K562 (cell line): ENCODE measurements at regions not wholly inside any gene's neighbourhood (a gene's known extent, or its start where the extent isn't known, plus 50 kb on each side); places are given as distances from the start of the nearest gene placed in this dataset.

Experiments
- ATAC-seq: fragments of 200-7000 bp; cut with Tn5 transposase; 3 replicates; pipeline ENCODE4 v1.9.1; 2020; ENCODE audit warnings: moderate library complexity
- BruUV-seq: library from RNA; stranded (reverse); fragments of 400-500 nt; replicated peaks from 2 replicates; lab custom pipeline; 2021; lab: Mats Ljungman, UMichigan
- CTCF ChIA-PET: fragments of 300-600 bp; formaldehyde crosslinking; extraction: SDS; loops from one replicate; lab custom pipeline; 2021; ENCODE audit warnings: low intra/inter-chr PET ratio; lab: Yijun Ruan, JAX
- POLR2A ChIA-PET: fragments of 300-600, 350-650 bp; sonication (Branson Sonifier 250); formaldehyde crosslinking; extraction: SDS; loops from one replicate; lab custom pipeline; 2021; ENCODE audit warnings: antibody characterized with exemption, inconsistent platforms; lab: Yijun Ruan, JAX
- DNase-seq, 4 experiments: peaks; one replicate each; pipeline versions ENCODE4 v3.0.0 to v3.0.0-alpha.2; 2011 to 2018; ENCODE audit warnings: low spot score in 3 of 4, mixed read lengths in 3 of 4; ENCODE audit errors: extremely low read depth in 1 of 4
- FAIRE-seq: peaks from 2 replicates; lab custom pipeline; 2011; peaks lifted over from hg19 to GRCh38; lab: Jason Lieb, UNC
- H2AFZ ChIP-seq: 2 replicates; pipeline ENCODE4 v1.6.0; 2011; ENCODE audit warnings: low read depth, low read length, control low read depth, inconsistent platforms
- H3K27ac ChIP-seq: fragments of 200-600 bp; 3 replicates; pipeline ENCODE4 v1.8.0; 2011; ENCODE audit warnings: low read depth, mild to moderate bottlenecking, control low read depth, inconsistent platforms, low read length, moderate library complexity, mixed read lengths; ENCODE audit errors: extremely low read depth
- H3K27me3 ChIP-seq, 2 experiments: fragments of 300-600 bp in 1 of 2; 2 replicates in 1 of 2; 3 replicates in 1 of 2; pipeline versions ENCODE4 v1.6.0 to v1.8.0; 2011; ENCODE audit warnings: inconsistent platforms in 2 of 2, low read length in 2 of 2, mild to moderate bottlenecking in 1 of 2, mixed read lengths in 1 of 2, moderate library complexity in 1 of 2; ENCODE audit not compliant: control insufficient read depth in 2 of 2, insufficient read depth in 2 of 2
- H3K36me3 ChIP-seq: fragments of 300-600 bp; 3 replicates; pipeline ENCODE4 v1.8.0; 2011; ENCODE audit warnings: mild to moderate bottlenecking, low read length, inconsistent platforms; ENCODE audit not compliant: control insufficient read depth, insufficient read depth
- H3K4me1 ChIP-seq, 2 experiments: fragments of 200-600 bp in 1 of 2; replicated peaks in 1 of 2; 2 replicates in 1 of 2; 3 replicates in 1 of 2; pipeline versions ENCODE4 v1.5.1 to v1.8.0; 2011; ENCODE audit warnings: inconsistent platforms in 2 of 2, low read length in 2 of 2, mild to moderate bottlenecking in 1 of 2, mixed read lengths in 1 of 2, moderate library complexity in 1 of 2; ENCODE audit not compliant: control insufficient read depth in 2 of 2, insufficient read depth in 2 of 2
- H3K4me2 ChIP-seq: 2 replicates; pipeline ENCODE4 v1.6.1; 2011; ENCODE audit warnings: low read length, control low read depth, inconsistent platforms, mixed read lengths; ENCODE audit not compliant: insufficient read depth
- H3K4me3 ChIP-seq: fragments of 200-600 bp; sonication (generic), shearing (Covaris generic); 2 replicates; pipeline ENCODE4 v1.5.1; 2016; ENCODE audit warnings: control low read depth, inconsistent platforms
- H3K79me2 ChIP-seq: fragments of 200-600 bp; 3 replicates; pipeline ENCODE4 v1.8.0; 2011; ENCODE audit warnings: low read length, inconsistent platforms; ENCODE audit not compliant: control insufficient read depth, insufficient read depth
- H3K9ac ChIP-seq, 2 experiments: 2 replicates each; pipeline versions ENCODE4 v1.6.0 to v1.6.1; 2011; ENCODE audit warnings: low read depth in 2 of 2, low read length in 2 of 2, control low read depth in 1 of 2, inconsistent platforms in 1 of 2, mild to moderate bottlenecking in 1 of 2, mixed read lengths in 1 of 2; ENCODE audit not compliant: insufficient read depth in 1 of 2
- H3K9me1 ChIP-seq: one replicate; pipeline ENCODE4 v1.6.0; 2011; ENCODE audit warnings: inconsistent platforms, mild to moderate bottlenecking, low read length, moderate library complexity; ENCODE audit not compliant: control insufficient read depth, insufficient read depth
- H3K9me3 ChIP-seq: replicated peaks from 2 replicates; pipeline ENCODE4 v1.5.1; 2011; ENCODE audit warnings: low read depth, low read length, inconsistent platforms; ENCODE audit not compliant: control insufficient read depth, insufficient read depth
- H4K20me1 ChIP-seq: replicated peaks from 2 replicates; pipeline ENCODE4 v1.6.1; 2011; ENCODE audit warnings: low read length, inconsistent platforms, mixed read lengths; ENCODE audit not compliant: control insufficient read depth, insufficient read depth
- CBX3 ChIP-seq, 2 experiments: IDR thresholded peaks; 1 replicate in 1 of 2; 2 replicates in 1 of 2; pipeline ENCODE4 v1.6.1; 2012; ENCODE audit warnings: inconsistent platforms in 2 of 2, low read length in 2 of 2, borderline replicate concordance in 1 of 2, control low read depth in 1 of 2
- CREBBP ChIP-seq: IDR thresholded peaks from one replicate; pipeline ENCODE4 v1.6.1; 2012; ENCODE audit warnings: low read depth, mild to moderate bottlenecking, control low read depth, inconsistent platforms, low read length
- GATA2 ChIP-seq: sonication (generic); formaldehyde crosslinking; IDR thresholded peaks from 2 replicates; pipeline ENCODE4 v1.4.0; 2020; ENCODE audit warnings: mild to moderate bottlenecking, missing genetic modification reagents
- RBM34 ChIP-seq: fragments of 200-400 bp; formaldehyde crosslinking; IDR thresholded peaks from 2 replicates; pipeline ENCODE4 v1.6.1; 2018; ENCODE audit warnings: low read length, borderline replicate concordance; ENCODE audit not compliant: insufficient read depth
- ZBTB33 ChIP-seq: sonication (generic); formaldehyde crosslinking; IDR thresholded peaks from 2 replicates; pipeline ENCODE4 v1.8.1; 2023; ENCODE audit warnings: mild to moderate bottlenecking, missing genetic modification reagents
- ZNF282 ChIP-seq: sonication (generic); formaldehyde crosslinking; IDR thresholded peaks from 2 replicates; pipeline ENCODE4 v1.8.1; 2023; ENCODE audit warnings: missing genetic modification reagents
- WGBS: fragments of 100-300 bp; shearing (Covaris generic); methylation state at CpG from one replicate; pipeline ENCODE4 v1.1.6; 2016; ENCODE audit warnings: low coverage, mixed read lengths; ENCODE audit not compliant: insufficient coverage; ENCODE audit errors: missing lambda C conversion rate; 5-methylcytosine and 5-hydroxymethylcytosine counted together
- in situ Hi-C: fragments of 300-500 bp; cut with MboI; formaldehyde crosslinking; loops from 4 replicates; pipeline ENCODE4 v1.15.0; 2018; ENCODE audit warnings: inconsistent platforms, mixed read lengths
- intact Hi-C: fragments of 100-400 bp; cut with micrococcal nuclease; formaldehyde crosslinking; loops from 2 replicates; pipeline ENCODE4 v1.14.2; 2022
- TF ChIP-seq, protein P1 (sequence below): fragments of 450-650 bp; IDR thresholded peaks from 2 replicates; pipeline ENCODE4 v1.6.1; 2016; ENCODE audit warnings: low read depth, mild to moderate bottlenecking, moderate library complexity
- TF ChIP-seq, protein P2 (sequence below): sonication (generic); IDR thresholded peaks from 2 replicates; pipeline ENCODE4 v1.6.1; 2016

DNA sequence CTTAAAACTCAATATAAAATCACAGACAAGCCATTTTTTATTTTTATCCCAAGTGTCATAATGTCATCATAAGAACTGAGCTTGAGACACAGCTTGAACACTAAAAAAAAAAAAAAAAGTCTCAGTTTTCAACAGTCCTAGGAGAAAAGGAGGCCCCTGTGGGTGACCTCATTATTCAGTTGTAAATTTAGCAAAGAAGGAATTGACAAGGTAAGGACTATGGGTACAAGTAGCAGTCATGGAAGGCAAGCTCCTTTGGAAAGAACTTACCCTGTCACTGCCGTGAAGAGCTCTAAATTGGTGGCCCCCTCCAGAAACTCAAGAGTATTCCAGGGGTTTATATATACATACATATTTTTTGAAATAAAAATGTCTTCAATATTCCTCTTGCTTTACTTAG lies 864.4 kb upstream of the KCND2 start:
- POLR2A ChIA-PET = no interaction called here
- Histone ChIP-seq H3K79me2 (no peaks in the 10 kb centered on the region), H3K9ac (no peak overlapping the region), H4K20me1 (no peaks in the 10 kb centered on the region), H3K9me1 (no peaks in the 10 kb centered on the region), H3K27ac (no peak overlapping the region), H3K9me3 (no peaks in the 10 kb centered on the region), H3K4me1 (no peaks in the 10 kb centered on the region), H3K4me3 (no peak overlapping the region), H3K4me2 (no peak overlapping the region), H3K27me3 (no peaks in the 10 kb centered on the region), H3K36me3 (no peaks in the 10 kb centered on the region), H2AFZ (no peak overlapping the region)
- FAIRE-seq = no peak
- WGBS = 0% methylated on average over 1 of the region's 1 CpG
- intact Hi-C loops (no loop called here), in situ Hi-C loops (no loop called here)
- DNase-seq = no peak
- no TSS peak for BruUV-seq
- TF ChIP-seq GATA2 (CRISPR knock-in tag) (no peak), CREBBP (no peak), ZNF282 (CRISPR knock-in tag) (no peak), ZBTB33 (CRISPR knock-in tag) (no peak), RBM34 (no peak), CBX3 (IDR thresholded peaks at IDR 0.05; ENCODE audit: borderline replicate concordance in 1 of 2, low read length in 2 of 2) (no peak)
- TF ChIP-seq, protein P1, sequence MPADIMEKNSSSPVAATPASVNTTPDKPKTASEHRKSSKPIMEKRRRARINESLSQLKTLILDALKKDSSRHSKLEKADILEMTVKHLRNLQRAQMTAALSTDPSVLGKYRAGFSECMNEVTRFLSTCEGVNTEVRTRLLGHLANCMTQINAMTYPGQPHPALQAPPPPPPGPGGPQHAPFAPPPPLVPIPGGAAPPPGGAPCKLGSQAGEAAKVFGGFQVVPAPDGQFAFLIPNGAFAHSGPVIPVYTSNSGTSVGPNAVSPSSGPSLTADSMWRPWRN = no peak
- TF ChIP-seq, protein P2, sequence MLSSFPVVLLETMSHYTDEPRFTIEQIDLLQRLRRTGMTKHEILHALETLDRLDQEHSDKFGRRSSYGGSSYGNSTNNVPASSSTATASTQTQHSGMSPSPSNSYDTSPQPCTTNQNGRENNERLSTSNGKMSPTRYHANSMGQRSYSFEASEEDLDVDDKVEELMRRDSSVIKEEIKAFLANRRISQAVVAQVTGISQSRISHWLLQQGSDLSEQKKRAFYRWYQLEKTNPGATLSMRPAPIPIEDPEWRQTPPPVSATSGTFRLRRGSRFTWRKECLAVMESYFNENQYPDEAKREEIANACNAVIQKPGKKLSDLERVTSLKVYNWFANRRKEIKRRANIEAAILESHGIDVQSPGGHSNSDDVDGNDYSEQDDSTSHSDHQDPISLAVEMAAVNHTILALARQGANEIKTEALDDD = no peak
- CTCF ChIA-PET = no interaction called here
- no peak for ATAC-seq
